GM21737 (cell line): ENCODE measurements at regions not wholly inside any gene's neighbourhood (a gene's known extent, or its start where the extent isn't known, plus 50 kb on each side); places are given as distances from the start of the nearest gene placed in this dataset.
"Not testable (repeated sequence)": the region's sequence is repeated elsewhere in the genome, so short reads cannot be mapped to it uniquely, and the experiment has no call there.

ENCODE experiments used
- ATAC-seq: cut with Tn5 transposase; IDR thresholded peaks from one replicate; pipeline ENCODE4 v1.9.1; 2021; ENCODE audit warnings: mild to moderate bottlenecking, moderate library complexity; ENCODE audit not compliant: unreplicated experiment

DNA sequence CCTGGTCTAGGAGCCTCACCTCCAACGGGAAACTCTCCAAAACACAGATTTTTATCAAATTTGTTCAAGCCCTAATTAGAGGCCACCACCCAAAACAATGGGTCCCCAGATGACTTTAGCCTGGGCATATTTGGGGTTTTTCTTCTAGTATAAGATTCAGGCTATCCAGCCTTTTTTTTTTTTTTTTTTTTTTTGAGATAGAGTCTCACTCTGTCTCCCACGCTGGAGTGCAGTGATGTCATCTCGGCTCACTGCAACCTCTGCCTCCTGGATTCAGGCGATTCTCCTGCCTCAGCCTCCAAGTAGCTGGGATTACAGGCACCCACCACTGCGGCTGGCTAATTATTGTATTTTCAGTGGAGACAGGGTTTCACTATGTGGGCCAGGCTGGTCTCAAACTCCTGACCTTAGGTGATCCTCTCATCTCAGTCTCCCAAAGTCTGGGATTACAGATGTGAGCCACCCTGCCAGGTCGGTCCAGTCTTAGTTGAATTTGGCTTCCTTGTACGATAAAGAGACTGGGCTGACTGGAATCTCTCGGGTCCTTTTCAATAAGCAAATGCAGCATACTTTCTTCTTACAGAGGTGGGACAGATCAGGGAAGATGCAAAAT, 91.4 kb upstream of the KLF6 start:
- ATAC-seq: no peak

DNA sequence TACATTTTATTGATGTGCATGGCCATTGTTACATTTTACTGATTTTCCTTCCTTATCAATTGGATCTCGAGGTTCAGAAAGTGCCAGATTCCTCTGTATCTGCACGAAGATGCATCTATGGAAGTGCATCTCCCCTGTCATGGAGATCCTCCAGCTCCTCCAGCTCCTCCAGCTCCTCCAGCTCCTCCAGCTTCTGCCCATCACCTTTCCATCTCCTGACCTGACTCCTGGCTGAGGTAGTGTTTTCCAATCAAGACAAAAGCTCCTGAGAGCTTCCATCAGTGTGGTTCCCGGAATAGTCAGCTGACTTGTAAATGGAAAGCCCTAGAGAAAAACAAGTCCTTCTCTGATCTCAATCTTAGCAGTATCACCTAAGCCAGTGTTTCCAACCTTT, 90.8 kb upstream of the KLF6 start:
- ATAC-seq: no peak

DNA sequence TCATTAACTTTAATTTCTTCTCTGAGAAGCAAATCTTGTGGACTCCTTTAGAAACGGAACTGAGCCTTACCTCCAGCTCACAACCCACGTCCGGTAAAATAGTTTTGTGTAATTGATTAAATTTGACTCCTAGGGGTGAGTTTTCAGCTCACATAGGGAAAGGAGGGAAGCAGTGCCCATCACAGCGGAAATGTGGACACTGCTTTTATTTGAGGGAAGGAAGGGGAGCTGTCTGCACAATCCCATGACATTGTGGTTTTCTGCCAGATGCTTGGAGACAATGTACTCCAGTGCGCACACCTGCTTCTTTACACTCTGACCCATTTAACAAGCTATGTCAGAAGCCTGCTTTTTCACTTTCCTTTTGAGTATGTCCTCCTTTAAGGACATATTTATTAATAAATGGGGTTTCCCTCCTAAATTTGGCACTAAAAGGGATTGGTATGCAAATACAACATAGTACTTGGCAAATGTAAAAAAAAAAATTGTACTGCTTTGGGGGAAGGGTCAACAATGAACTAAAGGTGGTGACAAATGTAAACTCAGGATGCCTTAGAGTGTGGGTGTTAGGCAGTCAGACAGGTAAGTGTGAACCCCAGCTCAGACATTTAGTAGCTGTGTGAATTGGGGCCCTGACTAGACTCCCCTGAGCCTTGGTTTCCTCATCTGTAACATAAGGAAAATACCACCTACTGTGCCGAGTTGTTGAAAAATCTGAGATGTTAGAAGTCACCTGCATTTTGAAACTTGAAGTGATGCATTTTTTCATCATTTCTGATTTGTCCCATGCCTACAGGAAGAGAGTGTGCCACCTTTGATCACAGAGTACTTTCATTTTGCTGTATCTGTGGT, 90.2 kb upstream of the KLF6 start:
- peak; percentile 60 for ATAC-seq

DNA sequence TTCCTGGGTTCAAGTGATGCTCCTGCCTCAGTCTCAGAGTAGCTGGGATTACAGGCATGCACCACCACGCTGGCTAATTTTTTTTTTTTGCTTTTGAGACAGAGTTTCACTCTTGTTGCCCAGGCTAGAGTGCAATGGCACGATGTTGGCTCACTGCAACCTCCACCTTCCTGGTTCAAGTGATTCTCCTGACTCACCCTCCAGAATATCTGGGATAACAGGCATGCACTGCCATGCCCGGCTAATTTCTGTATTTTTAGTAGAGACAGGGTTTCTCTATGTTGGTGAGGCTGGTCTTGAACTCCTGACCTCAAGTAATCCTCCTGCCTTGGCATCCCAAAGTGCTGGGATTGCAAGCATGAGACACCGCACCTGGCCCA, 89.6 kb upstream of the KLF6 start:
- ATAC-seq: not testable (repeated sequence)

DNA sequence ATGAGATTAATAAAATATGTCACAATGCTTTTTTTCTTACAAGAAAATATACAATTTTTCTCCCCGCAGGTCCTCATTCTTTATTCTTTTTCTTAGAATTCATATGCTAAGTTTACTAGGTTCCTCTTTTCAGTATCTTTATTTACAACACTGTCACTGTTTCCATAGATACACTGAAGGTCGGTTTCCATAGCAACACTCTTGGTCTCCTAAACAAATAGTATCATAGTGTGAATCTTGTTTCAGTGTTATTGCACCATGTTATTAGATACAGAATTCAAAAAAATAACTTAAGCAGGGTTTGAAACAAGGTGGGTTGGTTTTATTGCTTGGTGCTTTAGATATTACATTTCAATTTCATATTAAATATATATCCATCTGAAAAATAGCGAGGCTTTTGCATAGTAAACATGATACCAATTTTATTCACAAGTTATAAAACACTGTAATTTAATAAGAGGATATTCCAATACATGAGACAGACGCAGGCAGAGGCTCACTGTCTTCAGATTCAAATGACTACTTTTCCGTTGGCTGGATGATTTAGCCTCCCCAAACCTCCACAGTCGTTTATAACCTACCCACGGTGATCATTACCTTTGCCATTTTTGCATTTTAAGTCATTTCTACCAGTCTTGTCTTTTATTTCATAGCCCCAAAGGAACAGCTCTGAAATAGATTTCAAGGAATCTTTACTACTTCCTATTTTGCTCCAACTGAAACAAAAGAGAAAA, 88.9 kb upstream of the KLF6 start:
- peak; percentile 62 for ATAC-seq

DNA sequence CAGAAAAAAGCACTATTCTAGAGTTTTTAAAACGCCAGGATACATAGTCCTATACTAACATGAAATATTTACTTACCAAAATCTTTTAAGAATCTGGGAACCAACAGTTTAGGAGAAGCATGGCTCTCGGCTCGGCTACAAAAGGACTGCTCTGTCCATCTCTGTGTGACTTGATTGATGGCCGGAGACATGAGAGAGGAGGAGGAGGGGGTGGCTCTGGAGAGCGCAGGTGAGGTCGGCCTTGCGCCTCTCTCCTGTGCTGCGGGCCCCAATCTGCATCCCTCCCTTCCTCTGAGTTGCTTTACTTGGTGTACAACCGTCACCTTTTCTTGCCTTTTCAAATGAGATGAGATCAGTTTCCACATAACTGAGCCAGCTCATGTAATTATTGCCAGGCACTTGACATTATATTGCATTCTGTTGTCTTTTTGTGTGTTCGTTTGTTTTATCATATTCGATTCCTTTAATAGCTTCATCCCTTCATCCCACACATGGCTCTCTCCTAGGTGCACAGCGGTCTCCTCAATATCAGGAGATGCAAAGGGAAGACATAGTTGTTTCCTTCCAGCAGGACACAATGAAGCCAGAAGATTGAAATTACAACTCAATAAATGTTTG, 87.8 kb upstream of the KLF6 start:
- no peak for ATAC-seq

DNA sequence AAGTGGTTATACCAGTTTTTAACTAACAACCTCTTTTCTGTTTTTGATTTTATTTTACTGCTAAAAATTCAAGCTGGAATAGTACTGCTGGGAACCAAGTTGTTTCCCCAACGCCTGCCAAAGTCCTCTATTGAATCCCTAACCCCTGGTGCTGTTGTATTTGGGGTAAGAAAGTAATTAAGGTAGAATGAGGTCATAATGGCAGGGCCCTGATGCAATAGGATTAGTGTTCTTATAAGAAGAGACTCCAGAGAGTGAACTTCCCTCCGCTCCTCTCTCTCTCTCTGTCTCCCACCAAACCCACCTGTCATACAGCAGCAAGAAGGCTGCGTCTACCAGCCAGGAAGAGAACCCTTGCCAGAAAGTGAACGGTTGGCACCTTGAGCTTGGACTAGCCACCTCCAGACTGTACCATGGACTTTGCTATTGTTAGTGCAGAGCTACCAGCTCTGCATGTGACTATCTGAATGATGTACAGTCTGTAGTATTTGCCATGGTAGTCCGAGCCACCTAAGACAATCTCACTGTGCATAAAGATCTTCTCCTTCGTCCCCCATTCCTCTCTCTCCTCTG, 86.5 kb upstream of the KLF6 start:
- ATAC-seq: no peak

DNA sequence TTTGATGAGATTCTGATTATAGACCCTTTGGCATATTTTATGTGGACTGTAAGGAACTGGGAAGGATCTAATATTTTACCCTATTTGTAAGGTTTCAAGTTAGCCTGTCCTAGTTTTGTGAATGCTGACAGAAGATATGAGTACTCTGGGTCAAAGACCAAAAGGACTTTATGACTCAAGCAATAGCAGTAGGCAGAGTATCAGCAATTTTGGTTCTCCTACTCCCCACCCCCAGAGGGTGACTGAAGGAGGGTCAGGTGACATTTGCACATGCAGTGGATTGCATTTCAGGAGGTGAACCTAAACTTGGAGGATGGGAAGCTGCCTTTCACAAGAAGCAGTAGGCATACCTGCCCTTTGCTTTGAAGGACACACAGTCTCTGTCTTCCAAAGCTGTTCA, 84.0 kb upstream of the KLF6 start:
- ATAC-seq: no peak

DNA sequence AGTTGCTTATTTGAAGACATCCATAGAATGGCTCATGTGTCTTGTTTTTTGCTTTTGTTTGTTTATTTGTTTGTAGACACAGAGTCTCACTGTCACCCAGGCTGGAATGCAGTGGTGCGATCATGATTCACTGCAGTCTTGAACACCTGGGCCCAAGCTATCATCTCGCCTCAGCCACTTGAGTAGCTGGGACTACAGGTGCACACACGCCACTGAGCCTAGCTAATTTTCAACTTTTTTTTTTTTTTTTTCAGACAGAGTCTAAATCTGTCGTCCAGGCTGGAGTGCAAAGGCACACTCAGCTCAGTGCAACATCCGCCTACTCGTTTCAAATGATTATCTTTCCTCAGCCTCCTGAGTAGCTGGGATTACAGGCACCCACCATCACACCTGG, 83.3 kb upstream of the KLF6 start:
- ATAC-seq: no peak

DNA sequence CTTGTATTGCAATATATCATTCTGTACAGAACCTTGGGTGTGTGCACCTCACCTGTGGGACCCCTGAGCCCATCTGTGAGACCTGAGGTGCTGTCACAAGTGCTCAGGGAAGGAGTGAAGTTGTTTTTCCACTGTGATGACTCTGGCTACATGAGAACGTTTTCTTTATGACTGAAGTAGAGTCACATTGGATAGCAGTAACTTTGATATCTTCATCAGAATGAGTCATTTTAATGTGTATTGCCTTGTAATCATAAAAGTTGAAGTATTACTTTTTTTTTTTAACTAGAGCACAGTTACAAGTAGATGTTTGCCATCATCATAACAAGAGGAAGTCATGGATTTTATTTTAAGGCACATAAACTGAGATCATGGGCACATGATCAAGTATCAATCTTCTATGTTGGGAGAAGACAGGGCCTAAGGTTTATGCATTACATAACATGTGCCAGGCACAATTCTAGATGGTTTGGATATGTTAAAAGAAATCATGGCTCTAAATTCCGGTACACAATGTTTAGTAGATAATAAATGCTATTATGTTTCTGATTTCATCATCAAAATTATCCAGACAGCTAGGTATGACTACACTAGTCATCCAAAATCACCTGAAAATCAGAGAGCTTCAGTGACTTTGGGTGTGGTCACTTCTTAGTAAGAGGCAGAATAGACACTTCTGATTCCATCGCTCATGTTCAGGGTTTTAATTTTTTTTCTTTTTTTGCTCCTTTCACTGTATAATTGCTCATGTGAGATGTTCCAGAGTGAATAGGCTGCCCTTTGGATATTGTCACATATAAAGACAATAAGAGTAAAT, 82.7 kb upstream of the KLF6 start:
- no peak for ATAC-seq

DNA sequence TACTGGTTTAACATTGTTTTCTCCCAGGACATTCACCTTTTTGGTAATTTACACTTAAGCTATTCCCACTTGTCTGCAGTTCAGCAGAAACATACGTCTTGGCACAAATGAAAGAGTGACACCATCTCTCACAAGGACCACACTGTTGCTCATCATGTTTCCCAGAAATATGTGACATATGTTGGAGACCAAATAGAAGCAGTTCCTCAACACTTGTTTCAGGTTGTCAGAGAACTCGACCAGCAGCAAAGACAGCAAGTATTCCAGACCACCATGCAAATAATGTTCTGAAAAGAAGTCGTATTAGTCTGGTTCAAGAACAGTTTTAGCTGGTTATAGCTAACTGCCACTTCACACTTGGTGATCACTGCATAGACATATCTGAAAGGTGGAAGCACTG, 81.3 kb upstream of the KLF6 start:
- no peak for ATAC-seq

DNA sequence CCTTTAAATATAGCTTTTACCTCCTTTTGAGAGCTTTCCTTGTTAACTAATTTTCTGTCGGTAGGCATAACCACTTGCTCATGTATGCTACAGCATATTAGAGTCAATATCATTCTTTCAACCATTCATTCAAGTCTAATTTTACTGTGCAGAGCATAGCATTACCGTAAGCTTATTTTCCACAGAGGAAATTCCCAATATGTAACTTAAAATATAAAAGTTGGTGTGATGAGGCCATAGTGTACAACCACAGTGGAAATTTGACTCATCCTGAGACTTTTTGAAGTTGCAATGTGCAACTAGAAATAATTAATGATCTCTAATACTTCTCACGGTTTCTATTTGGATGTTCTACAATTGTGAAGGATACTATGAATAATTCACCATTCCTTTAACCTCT, 80.6 kb upstream of the KLF6 start:
- no peak for ATAC-seq

DNA sequence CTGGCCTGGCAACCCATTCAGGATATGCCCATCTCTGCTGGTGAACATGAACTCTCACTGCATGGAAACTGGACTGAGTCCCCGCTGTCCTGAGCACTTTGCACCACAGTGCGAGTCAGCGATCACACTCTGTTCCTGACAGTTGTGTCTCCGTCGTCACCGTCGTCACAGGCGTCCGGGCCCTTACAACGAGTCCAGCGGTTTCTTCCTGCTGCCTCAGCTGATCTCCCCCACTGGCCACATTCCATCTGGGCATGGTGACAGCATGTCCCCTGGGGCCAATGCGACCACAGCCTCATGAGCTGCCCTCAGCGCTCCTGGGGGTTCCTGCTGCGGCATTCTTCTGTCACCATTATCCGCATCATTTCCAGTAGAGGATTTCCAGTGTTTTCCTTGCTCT, 76.8 kb upstream of the KLF6 start:
- ATAC-seq: no peak

DNA sequence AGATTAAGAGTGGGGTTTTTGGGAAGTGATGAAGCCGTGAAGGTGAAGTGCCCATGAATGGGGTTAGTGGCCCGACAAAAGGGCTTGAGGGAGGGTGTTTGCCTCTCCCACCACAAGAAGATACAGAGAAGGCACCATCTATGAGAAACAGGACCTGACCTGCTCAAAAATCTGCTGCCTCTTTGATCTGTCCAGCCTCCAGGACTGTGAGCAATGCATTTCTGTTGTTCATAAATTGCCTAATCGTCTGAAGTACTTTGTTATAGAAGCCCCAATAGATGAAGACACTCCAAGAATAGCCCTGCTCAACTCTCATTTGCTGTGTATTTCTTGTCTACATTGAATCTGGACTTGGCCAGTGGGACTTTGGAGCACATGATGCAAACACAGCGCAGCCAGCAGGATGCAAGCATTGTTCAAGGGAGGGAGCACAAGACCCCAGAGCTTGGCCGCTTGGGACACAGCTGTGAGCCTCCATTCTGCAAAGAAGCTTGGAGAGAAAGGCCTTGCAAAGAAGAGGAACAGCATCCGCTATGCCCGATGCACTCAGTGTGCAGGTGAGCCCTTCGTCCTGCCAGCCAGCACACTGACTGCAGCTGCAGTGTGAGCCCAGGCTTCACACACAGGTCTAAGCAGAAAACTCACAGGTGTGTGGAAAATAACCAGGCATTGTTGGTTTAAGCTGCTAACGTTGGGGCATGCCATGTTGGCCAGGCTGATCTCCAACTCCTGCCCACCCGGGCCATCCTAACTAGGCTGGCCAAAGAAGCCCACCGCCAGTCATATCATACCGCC, 73.2 kb upstream of the KLF6 start:
- ATAC-seq: no peak

DNA sequence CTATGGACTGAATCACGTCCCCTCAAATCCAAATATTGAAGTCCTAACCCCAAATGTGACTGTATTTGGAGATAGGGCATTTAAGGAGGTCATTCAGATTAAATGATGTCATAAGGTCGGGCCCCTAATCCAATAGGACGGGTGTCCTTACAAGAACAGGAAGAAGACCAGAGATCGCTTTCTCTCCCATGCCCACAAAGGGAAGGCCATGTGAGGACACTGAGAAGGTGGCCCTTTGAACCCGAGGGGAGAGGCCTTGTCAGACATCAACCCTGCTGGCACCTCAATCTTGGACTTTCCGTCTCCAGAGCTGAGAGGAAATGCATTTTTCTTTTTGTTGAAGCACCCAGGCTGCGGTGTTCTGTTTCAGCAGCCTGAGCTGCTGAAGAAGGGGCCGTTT, 72.3 kb upstream of the KLF6 start:
- ATAC-seq: no peak

DNA sequence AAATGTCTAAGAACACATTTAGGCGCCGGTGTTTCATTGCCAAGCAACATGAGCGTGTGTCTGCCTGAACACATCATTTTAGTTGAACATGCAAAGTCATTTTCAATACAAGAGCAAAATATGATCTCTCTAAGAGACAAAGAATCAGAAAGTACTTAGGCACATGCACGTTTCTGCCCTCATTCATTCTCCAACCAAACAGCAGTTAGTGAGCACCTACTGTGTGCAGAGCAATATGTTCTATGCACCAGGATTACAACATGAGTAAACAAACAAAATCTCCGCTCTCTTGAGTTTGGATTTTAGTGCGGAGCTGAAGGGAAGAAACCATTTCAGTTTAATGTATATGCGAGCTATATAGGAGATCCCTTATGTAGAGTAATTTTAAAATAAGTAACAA, 71.6 kb upstream of the KLF6 start:
- ATAC-seq: no peak

DNA sequence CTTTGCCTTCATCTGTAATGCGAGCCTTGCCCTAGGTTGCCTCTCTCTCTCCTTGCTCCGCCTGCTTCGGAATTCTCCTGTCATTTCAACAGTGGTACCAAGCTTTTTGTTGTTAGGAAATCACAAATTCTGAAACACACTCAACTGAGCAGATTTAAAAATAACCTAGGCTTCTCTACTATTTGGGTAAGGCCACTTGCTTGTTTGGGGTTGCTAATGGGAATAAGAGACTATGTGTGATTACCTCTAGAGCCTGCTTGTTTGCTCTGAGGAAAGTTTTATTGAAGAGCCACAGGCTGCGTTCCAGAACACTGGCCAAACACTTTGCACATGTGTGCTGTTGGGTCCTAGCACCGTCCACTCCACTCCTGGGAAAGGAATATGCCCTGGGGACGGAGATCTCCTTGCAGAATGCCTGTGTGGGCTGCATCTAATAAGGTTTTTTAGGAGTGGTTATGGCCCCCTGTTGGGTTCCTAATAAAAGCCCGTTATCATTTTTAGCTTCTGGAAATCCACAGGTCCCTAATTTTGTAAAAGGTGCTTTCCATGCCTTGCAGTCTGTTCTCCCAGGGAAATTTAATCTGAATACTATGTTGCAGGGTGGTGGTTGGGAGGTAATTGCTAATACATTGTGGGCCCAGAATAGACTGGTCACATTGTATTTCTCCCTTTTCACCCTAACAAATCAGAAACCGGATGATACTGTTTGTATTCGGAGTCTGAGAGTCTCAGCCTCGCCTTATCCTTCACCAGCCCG, 68.7 kb upstream of the KLF6 start:
- ATAC-seq: no peak

DNA sequence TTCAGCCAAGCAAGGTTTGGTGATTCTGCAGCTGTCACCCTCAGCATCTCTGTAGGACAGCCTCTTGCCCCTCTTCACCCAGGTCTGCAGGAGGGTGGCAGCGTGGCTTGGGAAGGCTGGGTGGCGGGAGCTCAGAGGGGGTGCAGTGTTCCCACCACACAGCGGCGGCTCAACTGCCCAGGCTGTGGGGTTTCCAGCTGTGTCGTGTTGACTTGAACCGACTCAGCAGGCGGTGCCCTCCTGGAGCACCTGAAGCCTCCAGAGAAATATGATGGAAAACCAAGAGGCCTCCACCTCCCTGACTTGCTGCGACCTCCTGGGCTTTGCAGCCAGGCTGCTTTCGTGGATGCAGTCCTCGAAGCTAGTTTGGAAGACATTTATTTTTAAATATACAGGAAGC, 68.0 kb upstream of the KLF6 start:
- no peak for ATAC-seq
